NCI-H2196 (cell line): ENCODE measurements at regions not wholly inside any gene's neighbourhood (a gene's known extent, or its start where the extent isn't known, plus 50 kb on each side); places are given as distances from the start of the nearest gene placed in this dataset.

Experiments used
- DNase-seq: peaks from one replicate; lab custom pipeline; 2025; ENCODE audit not compliant: unreplicated experiment; lab: John Stamatoyannopoulos, UW

DNA sequence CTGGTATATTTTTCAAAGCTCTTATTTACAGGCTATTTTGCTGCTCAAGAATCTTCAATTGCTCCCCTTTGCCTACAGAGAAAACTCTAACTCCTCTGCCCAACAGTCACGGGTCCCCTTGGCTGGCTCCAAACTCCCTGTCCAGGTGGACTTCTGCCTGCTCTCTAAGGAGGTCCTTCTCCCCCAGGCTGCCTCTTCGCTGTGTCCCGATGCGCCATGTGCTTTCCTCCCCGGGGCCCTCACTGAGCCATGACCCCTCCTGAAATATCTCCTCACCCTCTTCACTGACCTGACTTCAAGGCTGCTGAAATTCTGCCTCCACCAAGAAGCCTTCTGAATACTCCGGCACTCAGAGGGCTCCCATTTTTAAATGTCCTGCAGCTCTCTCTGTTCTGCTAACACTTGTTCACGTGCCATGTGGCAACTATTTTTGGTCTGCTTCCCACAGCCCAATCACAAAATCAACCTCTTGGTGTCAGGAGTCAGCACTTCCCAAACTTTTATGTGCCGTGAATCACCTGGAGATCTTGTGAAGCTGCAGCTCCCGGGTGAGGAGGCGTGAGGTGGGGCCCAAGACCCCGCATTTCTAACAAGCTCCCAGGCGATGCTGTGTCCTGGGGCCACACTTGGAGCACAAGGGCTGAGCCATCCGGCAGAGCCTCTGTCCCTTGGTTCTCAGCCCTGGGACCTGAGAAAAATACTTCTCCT lies 85.7 kb upstream of the COL13A1 start:
- DNase-seq: no peak

DNA sequence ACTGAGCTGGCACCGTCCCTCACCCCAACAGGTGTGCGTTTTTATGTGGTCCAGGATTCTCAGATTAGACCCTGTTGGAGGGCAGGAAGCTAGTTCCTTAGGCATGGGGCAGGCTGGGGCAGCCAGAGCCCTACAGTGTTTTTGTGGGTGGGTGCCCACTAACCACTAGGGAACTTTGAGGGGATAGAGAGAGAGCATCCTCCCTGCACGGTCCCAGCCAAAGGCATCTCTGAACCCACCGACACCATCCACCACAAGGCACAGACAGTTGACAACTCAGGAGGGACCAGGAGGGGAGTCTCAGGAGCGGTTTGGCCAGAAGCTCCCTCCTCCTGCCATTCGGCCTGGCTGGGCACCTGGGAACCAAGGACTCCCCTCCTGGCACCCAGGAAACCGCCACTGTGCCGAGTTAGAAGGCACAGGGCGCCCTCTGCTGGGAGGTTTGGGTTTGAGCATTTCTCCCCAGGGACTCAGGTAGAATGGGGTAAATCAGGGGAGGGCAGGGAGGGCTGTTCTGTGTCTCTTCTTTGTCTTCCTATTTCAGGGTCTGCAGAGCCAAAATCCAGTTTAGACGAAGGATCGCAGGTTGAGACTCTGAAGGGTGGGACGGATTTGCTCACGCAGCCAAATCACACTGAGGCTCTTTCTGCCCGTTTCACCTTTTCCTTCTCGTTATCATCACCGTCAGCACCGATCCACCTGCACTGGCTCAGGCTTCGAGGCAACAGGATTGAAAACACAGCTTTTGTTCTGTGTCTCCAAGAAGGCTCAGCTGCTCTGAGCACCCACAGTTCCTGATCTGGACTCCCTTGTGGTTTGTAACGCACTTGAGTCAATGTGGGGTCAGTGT lies 84.8 kb upstream of the COL13A1 start:
- peak; percentile 58 for DNase-seq

DNA sequence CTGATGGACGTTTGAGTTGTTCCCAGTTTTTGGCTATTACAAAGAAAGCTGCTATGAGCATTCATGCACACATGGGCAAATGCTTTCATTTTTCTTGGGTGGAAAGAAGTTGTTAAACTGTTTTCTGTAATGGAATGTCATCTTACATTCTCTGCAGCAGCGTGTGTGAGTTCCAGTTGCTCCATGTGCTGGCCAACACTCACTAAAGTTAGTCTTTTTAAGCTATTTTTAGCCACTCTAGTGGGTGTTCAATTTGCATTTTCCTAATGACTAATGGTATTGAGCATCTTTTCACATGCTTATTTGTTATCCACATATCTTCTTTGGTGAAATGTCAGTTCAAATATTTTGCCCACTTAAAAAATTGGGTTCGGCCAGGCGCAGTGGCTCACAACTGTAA lies 82.8 kb upstream of the COL13A1 start:
- no peak for DNase-seq

DNA sequence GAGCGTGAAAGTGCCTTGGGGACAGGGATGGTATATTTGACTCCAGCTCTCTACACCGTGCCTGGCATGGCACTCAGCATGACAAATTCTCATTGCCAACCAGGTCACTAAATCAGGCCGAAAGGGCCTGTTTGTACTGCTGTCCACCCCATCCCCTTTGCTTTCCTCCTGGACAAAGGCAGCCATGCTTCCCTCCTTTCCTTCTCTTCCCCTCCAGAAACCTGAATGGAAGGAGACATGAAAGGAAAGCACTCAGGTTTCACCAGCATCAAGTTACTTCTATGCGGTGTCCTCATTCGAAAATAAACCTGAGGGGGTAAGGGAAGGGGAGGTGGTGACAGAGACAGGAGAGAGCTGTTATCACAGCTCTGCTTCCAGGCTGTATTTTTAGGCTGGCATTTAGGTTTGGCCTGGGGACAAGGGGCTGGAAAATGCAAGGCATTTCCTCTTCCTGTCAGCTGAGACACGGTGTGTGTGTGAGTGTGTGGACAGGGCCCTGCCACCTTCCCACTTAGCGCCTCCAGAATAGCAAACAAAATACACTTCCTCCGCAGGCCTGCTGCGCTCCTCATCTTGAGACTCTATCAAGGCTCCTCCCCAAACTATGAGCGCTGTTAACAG lies 79.9 kb upstream of the COL13A1 start:
- peak; percentile 9 for DNase-seq

DNA sequence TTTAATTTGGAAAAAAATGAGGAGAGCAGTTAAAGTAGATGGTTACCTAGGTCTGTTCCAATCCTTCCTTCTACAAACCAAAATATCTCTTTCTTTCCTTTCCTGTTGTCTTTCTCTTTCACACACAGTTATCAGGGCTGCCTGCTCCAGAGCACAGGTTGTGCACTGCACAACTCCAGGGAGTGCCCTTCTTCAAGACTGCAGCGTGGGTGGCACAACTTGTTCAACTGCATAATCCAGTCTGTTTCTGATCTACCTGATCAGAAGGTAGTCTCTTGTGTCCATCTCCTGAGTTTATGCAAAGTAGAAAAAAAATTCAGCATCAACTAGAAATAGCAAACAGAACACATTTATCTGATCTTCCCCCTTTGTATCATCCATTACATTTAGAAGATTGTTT lies 78.1 kb upstream of the COL13A1 start:
- no peak for DNase-seq

DNA sequence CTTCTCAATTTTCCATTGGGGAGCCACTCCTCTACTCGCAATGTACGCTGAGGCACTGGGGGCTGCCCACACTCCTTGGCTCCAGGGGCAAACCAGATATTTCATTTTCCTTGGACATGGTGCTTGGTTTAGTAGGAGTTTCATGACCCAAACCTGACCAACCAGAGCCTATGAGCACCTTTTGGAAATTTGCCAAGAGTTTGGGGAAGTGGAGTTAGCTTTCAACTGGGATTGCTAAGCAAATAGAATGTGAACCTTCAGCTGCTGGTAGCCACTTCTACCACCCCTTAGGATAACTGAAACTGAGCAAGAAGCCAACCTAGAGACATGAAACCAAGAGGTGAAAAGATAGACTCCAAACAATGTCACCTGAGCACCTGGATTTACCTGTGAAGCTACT lies 74.9 kb upstream of the COL13A1 start:
- peak; percentile 63 for DNase-seq

DNA sequence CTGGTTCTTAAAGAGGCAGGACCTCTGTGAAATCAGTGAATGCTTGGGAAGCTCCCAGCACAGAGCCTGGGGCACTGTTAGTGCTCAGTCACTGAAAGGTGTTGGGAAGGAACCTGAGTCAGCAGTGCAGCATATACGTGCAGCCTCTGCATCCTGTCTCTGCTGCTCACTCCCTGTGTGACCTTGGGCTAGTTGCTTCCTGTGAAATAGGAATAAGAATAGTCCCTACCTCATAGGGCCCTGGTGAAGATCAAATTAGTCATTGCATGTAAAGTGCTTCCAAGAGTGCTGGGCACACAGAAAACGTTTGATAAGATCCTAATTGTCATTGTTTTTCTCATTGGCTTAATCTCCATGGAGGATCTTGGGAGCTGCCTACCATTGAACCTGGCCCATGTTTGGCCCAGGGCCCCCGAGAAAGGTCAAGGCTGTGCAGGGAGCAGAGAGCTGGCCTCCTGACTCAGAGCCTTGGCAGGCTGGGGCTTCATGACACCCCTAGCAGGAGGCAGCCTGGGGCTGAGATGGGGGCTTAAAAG lies 73.3 kb upstream of the COL13A1 start:
- no peak for DNase-seq

DNA sequence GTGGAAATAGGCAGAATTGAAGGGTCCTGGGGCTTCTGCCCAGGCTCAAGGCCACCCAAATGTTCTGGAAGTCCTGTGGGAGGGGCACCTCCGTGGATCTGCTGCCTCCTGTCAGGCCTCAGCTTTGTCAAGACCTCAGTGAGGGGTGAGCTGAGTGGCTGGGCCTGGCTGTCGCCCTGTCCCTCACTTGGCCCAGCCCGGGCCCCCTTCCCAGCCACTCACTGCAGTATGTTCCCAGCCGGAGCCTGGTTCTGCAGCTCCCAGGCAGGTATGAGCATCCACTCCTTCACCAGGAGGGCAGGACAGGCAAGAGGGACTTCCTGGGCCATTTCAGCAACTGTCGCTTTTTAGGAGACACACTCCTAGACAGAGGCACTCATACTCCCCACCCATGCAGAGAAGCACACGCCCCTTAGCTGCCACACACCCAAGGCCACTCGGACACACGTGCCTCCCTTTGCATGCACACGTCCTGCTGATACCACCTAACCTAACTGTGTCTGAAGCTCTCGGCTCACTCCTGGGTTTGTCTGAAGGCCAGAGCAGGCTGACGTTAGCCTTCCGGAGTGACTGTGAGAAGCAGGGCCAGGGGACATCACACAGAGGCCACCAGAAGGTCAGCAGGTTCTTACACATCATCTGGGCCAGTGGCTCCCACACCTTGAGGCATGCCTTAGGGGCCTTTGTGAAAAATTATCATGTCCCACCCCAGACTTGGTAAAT lies 72.2 kb upstream of the COL13A1 start:
- DNase-seq: no peak

DNA sequence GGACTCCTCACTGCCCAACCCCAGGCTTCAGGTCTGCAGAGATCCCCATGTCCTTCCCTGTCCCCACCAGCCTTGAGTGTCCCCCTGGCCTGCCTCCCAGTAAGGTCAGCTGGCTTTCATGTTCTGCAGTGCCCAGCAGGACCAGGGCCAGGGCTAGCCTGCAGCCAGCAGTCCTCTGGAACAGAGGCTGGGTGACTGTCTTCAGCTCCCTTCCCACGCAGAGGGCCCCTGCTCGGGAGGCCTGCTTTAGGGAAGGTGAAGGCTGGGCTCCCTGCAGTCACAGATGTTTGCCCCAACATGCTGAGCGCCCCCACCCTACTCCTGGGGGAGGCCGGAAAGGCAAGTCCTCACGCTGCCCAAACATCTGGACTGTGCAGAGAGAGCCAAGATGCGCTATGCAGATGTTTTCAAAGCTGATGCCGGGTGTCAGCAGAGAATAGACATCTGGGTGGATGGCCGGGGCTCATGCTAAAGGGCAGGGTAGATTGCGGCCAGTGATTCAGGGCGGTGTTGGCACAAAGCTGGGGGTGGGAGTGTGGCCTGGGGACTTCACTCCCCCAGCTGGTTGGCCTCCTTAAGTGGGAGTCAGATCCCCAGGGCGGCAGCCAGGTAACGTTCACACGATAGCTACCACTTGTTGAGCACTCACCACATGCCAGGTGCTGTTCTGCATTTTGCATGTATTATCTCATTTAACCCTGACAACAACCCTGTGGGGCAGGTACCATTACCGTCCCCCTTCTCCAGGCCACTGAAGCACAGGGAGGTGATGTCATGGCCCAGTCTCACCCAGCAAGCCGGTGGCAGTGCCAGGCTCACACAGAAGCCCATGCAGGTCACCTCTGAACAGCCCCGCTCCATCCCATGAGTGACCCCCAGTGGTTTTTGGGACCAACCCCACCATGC lies 71.2 kb upstream of the COL13A1 start:
- DNase-seq: no peak

DNA sequence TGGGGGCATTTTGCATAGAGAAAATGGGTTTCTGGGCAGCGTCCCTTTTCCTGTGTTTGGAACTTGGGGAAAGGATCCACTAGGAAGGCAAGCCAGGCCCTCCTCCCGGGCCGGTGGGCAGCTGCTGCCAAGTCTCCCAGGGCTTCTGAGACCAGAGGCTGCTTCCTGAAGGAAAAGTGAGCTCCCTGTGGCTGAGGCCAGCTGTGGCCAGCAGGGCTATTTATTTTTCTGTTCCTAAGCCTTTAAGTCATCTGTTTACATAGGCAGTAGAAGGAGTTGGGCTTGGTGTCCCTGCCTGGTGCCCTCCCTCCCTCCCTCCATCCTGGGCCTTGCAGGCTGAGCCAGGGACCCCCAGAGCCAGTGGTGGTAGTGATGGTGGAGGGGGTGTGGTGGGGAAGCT lies 70.5 kb upstream of the COL13A1 start:
- DNase-seq: no peak

DNA sequence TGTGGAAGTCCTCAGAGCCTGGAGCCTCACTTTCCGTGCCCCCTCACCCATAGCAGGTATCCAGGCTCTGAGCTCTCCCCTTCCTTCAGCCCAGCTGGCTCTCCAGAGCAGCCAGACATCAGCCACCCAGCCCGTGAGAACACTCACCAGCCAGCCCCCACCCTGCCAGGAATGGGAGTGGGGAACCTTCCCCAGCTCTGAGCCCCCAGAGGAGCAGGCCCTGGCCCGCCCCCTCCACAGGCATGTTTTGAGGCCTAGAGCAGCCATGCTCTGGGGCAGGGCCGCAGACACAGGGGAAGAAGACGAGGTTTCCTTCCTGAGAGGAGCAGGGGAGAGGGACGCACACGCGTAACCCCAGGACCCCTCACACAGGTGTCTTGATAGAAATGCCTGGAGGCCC lies 70.0 kb upstream of the COL13A1 start:
- no peak for DNase-seq

DNA sequence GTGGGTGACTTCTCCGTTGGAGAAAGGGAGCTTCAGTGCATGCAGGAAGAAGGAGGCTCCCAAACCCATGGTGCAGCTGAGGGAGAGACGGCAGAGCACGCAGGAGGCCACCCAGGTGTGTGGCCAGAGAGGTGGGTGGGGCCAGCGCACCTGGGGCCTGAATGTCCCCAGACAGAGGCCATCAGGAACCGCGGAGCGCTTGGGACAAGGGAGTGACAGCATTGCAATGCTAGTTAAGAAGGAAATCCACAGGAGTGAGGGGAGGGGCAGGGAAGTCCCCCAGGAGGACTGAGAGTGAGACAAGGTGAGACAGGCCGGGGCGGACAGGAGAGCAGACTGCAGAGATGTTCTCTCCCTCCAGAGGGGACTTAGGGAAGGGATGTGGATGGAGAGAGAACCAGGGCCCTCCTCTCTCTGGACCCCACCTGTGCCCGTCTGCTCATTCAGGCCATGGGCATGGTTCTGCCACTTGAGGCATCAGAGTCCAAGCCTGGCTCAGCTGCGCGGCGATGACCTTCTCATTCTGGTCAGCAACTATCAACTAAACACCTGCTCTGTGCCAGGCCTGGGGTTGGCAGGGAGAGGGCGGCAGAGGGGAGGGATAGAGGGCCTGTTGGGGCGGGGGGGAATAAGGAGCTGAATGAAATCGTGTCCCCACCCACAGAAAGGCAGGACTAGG lies 69.4 kb upstream of the COL13A1 start:
- peak; percentile 13 for DNase-seq

DNA sequence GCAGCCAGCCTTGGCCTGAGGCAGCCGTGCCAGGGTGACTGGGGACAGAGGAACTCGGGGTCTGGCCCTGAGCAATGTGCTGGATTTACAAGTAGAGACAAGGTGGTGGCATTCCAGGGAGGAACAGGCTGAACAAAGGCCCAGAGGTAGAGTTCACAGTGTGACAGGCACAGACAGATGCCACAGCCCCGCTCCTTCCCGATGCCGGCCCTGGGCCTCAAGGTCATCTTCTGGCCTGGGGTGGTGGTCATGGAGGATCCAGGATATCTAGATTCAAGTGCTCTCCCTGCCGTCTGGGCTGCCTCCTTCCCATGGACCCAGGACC lies 68.9 kb upstream of the COL13A1 start:
- DNase-seq: no peak

DNA sequence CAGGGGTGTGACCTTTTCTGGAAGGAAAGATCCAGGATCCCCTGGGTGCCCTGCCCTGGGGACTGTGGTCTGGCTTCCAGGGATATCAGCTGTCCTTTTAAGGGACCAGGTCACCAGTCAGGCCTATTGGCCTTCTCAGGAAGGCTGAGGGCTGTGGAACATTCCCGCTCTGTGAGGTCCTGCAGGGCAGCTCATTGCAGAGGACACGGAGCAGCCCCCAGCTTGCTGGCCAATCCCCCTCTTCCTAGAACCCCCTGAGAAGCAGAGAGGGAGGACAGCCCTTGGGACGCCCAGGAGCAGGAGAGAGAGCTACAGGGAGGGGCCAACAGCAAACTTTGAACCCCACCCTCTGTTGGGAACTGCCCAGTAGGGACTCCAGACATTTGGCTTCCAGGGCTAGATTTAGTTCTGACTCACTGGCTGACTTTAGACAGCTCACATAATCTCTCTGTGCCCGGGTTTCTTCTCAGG lies 67.9 kb upstream of the COL13A1 start:
- no peak for DNase-seq

DNA sequence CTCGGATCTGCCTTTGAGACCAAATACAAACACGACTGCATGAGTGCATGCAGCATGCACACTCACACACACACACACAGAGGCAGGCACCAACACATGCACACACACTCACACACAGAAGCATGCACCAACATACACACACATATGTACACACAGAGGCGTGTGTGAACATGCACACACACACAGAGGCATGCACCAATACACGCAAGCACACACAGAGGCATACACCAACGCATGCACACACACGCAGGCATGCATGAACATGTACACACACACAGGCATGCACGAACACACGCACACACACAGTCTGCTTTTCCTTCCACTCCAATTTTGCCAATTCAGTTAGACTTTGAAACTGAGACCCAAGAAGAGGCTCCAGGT lies 67.3 kb upstream of the COL13A1 start:
- no peak for DNase-seq

DNA sequence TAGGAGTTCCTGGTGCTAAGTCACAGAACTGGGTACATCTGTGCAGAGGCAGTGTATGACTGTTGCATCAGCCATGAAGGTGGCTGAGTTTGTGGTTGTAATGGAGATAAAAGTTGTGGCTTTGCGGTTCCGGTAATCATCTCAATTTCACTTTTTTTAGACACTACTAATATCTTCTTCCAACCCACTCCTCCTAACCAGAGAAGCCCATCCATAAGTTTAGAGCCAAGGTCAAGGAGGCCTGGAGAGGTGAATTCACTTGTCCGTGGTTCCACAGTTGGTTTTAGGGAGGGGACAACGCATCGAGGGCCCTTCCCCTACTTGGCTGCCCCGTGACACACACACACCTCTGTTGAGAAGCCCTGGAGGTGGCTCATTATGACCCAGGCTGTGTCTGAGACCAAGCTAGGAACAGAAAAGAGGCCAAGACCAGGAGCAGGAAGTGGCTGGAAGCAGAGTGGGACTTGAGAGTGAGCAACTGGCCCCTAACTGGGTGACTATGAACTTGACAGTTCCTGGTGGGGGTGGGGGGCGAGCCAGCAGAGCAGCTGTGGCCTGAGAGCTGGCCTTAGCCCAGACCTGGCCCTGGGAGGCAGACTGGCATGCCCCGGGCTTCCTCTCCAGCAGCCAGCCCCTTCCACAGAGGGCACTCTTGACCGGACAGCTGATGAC lies 66.8 kb upstream of the COL13A1 start:
- no peak for DNase-seq

DNA sequence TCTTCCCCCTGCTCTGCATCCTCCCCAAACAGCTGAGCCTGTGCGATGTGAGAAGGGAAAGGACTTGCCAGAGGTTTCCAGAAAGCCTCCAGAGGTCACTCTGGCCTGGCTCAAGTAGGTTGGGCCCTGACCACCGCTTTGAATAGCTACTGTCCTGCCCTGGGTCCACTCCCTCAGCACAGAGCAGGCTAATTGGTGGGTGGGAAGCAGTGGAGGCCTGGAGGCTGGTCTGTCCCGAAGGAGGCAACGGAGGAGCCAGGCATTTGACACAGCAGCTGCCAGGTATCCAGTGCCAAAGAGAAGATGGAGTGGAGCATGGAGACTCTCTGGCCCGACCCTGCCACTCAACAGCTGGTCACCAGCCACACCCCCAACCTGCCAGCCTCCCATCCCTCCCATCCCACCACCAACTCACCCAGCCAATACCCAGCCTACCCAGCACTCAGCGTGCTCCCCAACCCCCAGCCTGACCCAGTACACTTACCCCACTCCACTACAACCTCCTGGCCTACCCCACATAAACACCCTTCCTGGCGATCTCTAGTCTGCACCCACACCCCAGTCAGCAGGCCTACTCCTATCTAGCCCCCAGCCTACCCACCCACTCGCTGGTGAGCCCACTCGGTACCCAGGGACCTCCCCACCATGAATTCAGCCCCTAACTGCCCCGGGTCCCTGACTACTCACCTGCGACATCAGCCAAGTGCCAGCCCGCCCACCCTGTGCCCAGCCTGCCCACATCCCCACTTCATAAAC lies 64.6 kb upstream of the COL13A1 start:
- no peak for DNase-seq

DNA sequence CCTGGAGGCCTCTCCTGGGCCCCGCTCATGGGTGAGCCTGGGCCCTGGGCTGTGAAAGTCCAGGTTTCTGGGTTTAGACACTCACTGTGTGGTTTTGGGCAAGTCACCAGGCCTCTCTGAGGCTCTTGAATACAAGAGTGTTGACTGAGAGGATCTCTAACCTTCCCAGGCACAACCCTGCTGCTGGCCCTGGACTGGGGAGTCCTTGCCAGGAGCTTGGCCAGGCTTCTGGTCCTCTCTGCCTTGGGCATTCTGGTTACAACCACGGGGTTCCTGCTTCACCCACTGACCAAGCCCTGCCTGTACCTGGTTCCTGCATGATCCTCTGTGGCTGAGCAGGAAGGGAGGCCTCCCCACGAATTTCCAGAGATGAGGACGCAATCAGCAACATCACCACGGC lies 63.6 kb upstream of the COL13A1 start:
- DNase-seq: no peak
